ENCODE measurements at regions not wholly inside any gene's neighbourhood (a gene's known extent, or its start where the extent isn't known, plus 50 kb on each side); places are given as distances from the start of the nearest gene placed in this dataset.
"Not testable (repeated sequence)": the region's sequence is repeated elsewhere in the genome, so short reads cannot be mapped to it uniquely, and the experiment has no call there.

DNA sequence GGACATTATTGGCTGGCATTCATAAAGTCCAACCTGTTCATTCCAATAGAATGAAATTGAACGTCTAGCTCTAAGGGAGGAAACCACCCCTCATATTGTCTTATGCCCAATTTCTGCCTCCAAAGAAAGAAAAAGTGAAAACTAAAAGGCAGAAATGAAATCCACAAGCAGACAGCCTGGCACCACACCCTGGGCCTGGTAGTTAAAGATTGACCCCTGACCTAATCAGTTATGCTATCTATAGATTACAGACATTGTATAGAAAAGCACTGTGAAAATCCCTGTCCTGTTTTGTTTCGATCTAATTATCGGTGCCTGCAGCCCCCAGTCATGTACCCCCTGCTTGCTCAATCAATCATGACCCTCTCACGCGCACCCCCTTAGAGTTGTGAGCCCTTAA lies 54.3 kb upstream of the ATP1B1 start:
- DNase-seq (ENCODE audit: low read depth in 2 of 2) = not testable (repeated sequence)

DNA sequence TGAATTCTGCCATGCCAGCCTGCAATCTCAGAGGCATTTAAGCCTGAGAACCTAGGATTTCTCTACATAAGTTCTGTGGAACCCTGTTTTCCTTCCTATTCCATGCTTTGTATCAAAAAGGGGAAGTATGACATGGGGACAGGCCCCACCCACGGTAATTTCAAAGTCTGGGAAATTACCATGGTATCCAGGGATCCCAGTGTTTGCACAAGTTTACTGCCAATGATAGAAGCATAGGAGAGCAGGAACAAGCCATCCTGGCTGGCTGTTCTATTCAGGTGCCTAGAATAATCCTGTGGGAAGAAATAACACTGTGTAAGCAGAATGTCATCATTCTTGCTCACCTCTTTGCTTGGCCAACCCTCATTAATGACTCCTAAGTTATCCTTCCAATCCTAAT lies 53.8 kb upstream of the ATP1B1 start:
- DNase-seq (ENCODE audit: low read depth in 2 of 2) = no peak

GRCh38 chr1:169053196-169053595 lies 53.3 kb upstream of the ATP1B1 start:
- no peak for DNase-seq (ENCODE audit: low read depth in 2 of 2)
